HEK293T (cell line): ENCODE measurements at regions not wholly inside any gene's neighbourhood (a gene's known extent, or its start where the extent isn't known, plus 50 kb on each side); places are given as distances from the start of the nearest gene placed in this dataset.

ENCODE experiments used
- ARNT ChIP-seq: fragments of 450-650 bp; IDR thresholded peaks from 2 replicates; pipeline ENCODE4 v1.6.1; 2017; ENCODE audit warnings: mild to moderate bottlenecking
- BHLHE40 ChIP-seq: fragments of 450-650 bp; IDR thresholded peaks from 2 replicates; pipeline ENCODE4 v1.6.1; 2016; ENCODE audit warnings: mild to moderate bottlenecking, moderate library complexity, borderline replicate concordance
- FOXA1 ChIP-seq: fragments of 450-650 bp; IDR thresholded peaks from 2 replicates; pipeline ENCODE4 v1.6.1; 2016; ENCODE audit warnings: mild to moderate bottlenecking
- FOXK2 ChIP-seq: fragments of 450-650 bp; IDR thresholded peaks from 2 replicates; pipeline ENCODE4 v1.6.1; 2016; ENCODE audit warnings: mild to moderate bottlenecking
- FOXM1 ChIP-seq: fragments of 450-650 bp; IDR thresholded peaks from 2 replicates; pipeline ENCODE4 v1.6.1; 2017; ENCODE audit warnings: mild to moderate bottlenecking, borderline replicate concordance
- L3MBTL2 ChIP-seq: fragments of 450-650 bp; conservative IDR thresholded peaks from 2 replicates; pipeline ENCODE4 v1.6.1; 2016; ENCODE audit warnings: mild to moderate bottlenecking
- PKNOX1 ChIP-seq: fragments of 450-650 bp; IDR thresholded peaks from 2 replicates; pipeline ENCODE4 v1.6.1; 2016
- SP1 ChIP-seq: fragments of 450-650 bp; IDR thresholded peaks from 2 replicates; pipeline ENCODE4 v1.6.1; 2017
- TARDBP ChIP-seq: fragments of 450-650 bp; IDR thresholded peaks from 2 replicates; pipeline ENCODE4 v1.6.1; 2016
- ZNF384 ChIP-seq: fragments of 450-650 bp; IDR thresholded peaks from 2 replicates; pipeline ENCODE4 v1.6.1; 2016

GRCh38 chr3:163185721-163186350, 1689.2 kb downstream of the OTOL1 start:
- no peak for TF ChIP-seq L3MBTL2
- no peak for TF ChIP-seq SP1
- no peak for TF ChIP-seq ARNT
- TF ChIP-seq BHLHE40 = no peak
- TF ChIP-seq FOXM1 = no peak
- no peak for TF ChIP-seq TARDBP
- TF ChIP-seq ZNF384 = no peak
- TF ChIP-seq FOXA1 = no peak
- TF ChIP-seq PKNOX1 = no peak
- no peak for TF ChIP-seq FOXK2
